Activated CD8-positive, alpha-beta memory T cell treated with anti-CD3 and anti-CD28 coated beads, Interleukin-2, amount 10 ng/mL, durations not matched to agents 7 days and 5 days (primary cell): ENCODE measurements at regions not wholly inside any gene's neighbourhood (a gene's known extent, or its start where the extent isn't known, plus 50 kb on each side); places are given as distances from the start of the nearest gene placed in this dataset.
"Not testable (repeated sequence)": the region's sequence is repeated elsewhere in the genome, so short reads cannot be mapped to it uniquely, and the experiment has no call there.

Source experiments
- ATAC-seq: fragments of 150-1000 bp; cut with Tn5 transposase; one replicate; pipeline ENCODE4 v1.10.0; 2021; ENCODE audit warnings: moderate library complexity
- CTCF ChIA-PET: fragments of 350-600 bp; sonication (Branson Sonifier 250); formaldehyde crosslinking; loops from one replicate; lab custom pipeline; 2021; ENCODE audit warnings: antibody characterized with exemption; lab: Charles Lee
- DNase-seq: peaks from one replicate; pipeline ENCODE4 v3.0.0-alpha.2; 2020
- H3K27ac Mint-ChIP-seq: one replicate; pipeline ENCODE4 v1.8.0; 2021; ENCODE audit warnings: mild to moderate bottlenecking, mixed read lengths
- H3K27me3 Mint-ChIP-seq: one replicate; pipeline ENCODE4 v1.8.0; 2021; ENCODE audit warnings: mixed read lengths
- H3K36me3 Mint-ChIP-seq: one replicate; pipeline ENCODE4 v1.8.0; 2021; ENCODE audit warnings: mild to moderate bottlenecking, mixed read lengths
- H3K4me1 Mint-ChIP-seq: one replicate; pipeline ENCODE4 v1.8.0; 2021; ENCODE audit warnings: mixed read lengths
- H3K4me3 Mint-ChIP-seq: one replicate; pipeline ENCODE4 v1.8.0; 2021; ENCODE audit warnings: mild to moderate bottlenecking, moderate library complexity, mixed read lengths
- H3K9me3 Mint-ChIP-seq: one replicate; pipeline ENCODE4 v1.8.0; 2022; ENCODE audit warnings: low read depth, mixed read lengths

DNA sequence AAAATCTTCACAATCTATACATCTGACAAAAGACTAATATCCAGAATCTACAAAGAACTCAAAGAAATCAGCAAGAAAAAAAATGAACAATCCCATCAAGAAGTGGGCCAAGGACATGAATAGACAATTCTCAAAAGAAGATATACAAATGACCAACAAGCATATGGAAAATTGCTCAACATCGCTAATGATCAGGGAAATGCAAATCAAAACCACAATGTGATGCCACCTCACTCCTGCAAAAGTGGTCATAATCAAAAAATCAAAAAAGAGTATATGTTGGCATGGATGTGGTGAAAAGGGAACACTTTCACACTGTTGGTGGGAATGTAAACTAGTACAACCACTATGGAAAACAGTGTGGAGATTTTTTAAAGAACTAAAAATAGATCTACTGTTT is 58.3 kb upstream of the HBS1L start:
- H3K4me3 Mint-ChIP-seq, H3K9me3 Mint-ChIP-seq, CTCF ChIA-PET, DNase-seq, ATAC-seq, H3K27me3 Mint-ChIP-seq: not testable (repeated sequence)
- Mint-ChIP-seq H3K4me1 (peaks cover 69% of the 10 kb centered on the region), H3K36me3 (peaks cover 21% of the 10 kb centered on the region), H3K27ac (peak overlapping the region; percentile 19)

DNA sequence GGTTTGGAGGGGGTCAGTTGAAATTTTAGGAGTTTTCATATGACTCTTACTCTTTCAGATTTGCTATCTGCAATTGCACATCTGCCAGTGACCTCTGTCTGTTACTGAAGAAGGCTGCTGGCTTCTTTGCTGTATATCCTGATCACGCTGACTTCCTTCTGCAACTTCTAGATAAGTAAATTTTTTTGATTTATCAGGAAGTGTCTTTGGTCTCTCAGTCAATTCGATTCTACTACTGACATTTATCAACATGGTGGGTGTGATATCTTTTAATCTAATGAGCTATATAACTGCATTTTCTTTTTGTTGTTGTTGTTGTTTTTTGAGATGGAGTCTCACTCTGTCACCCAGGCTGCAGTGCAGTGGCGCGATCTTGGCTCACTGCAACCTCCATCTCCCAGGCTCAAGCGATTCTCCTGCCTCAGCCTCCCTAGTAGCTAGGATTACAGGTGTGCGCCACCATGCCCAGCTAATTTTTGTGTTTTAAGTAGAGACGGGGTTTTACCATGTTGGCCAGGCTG is 55.7 kb upstream of the HBS1L start:
- DNase-seq, ATAC-seq, H3K27me3 Mint-ChIP-seq, H3K4me3 Mint-ChIP-seq: not testable (repeated sequence)
- Mint-ChIP-seq H3K27ac (peak overlapping the region; percentile 44), H3K36me3 (peaks cover 27% of the 10 kb centered on the region), H3K4me1 (peaks cover 45% of the 10 kb centered on the region), H3K9me3 (peaks cover 10% of the 10 kb centered on the region)
- CTCF ChIA-PET: interaction anchor here (0.8 kb wide), 1 partner anchor 9 kb away, joined by 3 read pairs; no protein-coding TSS in a partner anchor

DNA sequence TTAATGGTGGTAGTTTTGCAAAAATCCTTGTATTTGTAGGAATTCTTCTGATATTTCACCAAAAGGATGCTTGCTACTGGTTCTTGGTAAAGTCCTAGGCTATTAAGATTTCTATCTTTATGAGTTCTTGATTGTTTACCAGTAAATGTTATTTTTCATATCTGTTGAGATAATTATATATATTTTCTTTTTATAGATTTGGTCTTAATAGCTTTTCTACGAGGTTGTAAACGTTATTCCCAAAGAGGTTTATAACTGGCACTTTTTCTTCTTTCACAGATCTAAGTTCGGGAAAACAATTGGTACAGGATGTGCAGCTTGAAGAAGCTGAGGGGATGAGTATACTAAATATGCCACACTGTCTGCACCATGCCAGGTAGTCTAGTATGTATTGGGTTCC is 55.1 kb upstream of the HBS1L start:
- Mint-ChIP-seq H3K27ac (no peak overlapping the region), H3K4me1 (peaks cover 42% of the 10 kb centered on the region), H3K4me3 (no peak overlapping the region), H3K9me3 (peaks cover 14% of the 10 kb centered on the region), H3K27me3 (no peaks in the 10 kb centered on the region), H3K36me3 (peaks cover 32% of the 10 kb centered on the region)
- CTCF ChIA-PET: no interaction called here
- ATAC-seq: no peak
- DNase-seq: no peak

DNA sequence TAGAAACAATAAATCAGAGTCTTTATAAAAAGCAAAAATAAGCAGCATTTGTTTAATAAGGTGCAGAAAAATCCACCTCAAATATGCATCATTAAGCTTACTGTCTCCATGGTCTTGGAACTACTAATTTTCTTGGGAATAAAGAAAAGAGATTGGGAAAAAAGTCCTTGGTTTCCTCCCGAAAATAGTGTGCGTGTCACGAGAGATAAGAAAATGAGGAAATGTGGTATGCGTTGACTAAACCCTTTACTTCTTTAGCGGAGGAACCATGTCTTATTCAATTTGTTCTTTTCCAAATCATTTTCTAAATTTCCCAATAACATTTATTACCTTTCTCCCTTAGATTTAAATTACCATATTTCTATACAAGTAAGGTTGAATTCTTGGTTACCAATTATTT is 54.1 kb upstream of the HBS1L start:
- H3K4me3 Mint-ChIP-seq: no peak overlapping the region
- peaks cover 14% of the 10 kb centered on the region for H3K9me3 Mint-ChIP-seq
- ATAC-seq: no peak
- CTCF ChIA-PET: interaction anchor here (1.0 to 1.2 kb wide), 2 partner anchors 35 to 168 kb away, joined by 3 to 5 read pairs; no protein-coding TSS in a partner anchor
- peaks cover 35% of the 10 kb centered on the region for H3K4me1 Mint-ChIP-seq
- DNase-seq: no peak
- peaks cover 35% of the 10 kb centered on the region for H3K36me3 Mint-ChIP-seq
- H3K27ac Mint-ChIP-seq: no peak overlapping the region
- H3K27me3 Mint-ChIP-seq: no peaks in the 10 kb centered on the region

DNA sequence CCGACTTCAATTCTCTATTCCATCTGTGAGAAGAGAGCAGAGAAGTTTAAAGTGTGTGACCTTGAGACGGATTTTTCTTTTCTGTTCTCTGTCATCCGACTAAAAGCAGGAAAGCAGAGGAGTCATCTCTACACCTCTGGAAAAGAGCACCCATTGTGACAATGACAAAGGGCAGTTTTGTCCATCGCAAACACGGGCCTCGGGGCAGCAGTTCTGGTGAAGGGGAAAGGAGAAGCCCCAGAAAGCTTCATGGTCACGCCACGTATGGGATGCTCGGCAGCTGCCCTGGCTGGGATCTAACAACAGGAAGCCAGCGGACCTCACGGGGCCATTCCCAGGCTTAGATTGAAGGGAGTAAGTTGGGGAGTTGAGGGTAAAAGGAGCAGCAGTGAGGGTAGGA is 52.0 kb upstream of the HBS1L start:
- DNase-seq: no peak
- Mint-ChIP-seq H3K36me3 (peaks cover 24% of the 10 kb centered on the region), H3K9me3 (peaks cover 9% of the 10 kb centered on the region), H3K4me3 (no peak overlapping the region), H3K27ac (no peak overlapping the region), H3K27me3 (no peaks in the 10 kb centered on the region), H3K4me1 (peaks cover 31% of the 10 kb centered on the region)
- ATAC-seq: no peak
- CTCF ChIA-PET: interaction anchor here (0.5 to 1.3 kb wide), 2 partner anchors 37 to 851 kb away, joined by 3 to 4 read pairs; no protein-coding TSS in a partner anchor

DNA sequence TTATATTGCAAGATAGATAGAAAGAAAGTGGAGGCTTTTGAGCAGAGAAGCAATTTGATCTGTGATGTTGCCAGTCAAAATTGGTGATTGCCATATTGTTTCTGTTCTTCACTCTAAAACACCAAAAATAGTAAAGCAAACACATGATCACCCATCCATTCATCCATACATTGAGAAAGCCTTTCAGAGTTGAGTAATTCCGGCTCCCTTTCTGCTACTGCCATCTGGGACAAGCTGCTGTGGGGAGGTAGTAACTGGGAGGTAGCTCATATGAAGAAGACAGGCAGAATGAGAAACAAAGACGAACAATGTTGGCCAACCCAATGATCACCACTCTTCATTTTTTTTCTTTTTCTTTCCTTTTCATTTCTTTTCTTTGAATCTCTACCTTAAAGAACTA is 51.1 kb upstream of the HBS1L start:
- Mint-ChIP-seq H3K4me3 (no peak overlapping the region), H3K9me3 (peaks cover 9% of the 10 kb centered on the region), H3K36me3 (peaks cover 20% of the 10 kb centered on the region), H3K27ac (no peak overlapping the region), H3K27me3 (no peaks in the 10 kb centered on the region), H3K4me1 (peaks cover 27% of the 10 kb centered on the region)
- no peak for DNase-seq
- CTCF ChIA-PET: interaction anchor here (0.6 to 1.3 kb wide), 3 partner anchors 9 to 38 kb away, joined by 3 read pairs; no protein-coding TSS in a partner anchor
- no peak for ATAC-seq

DNA sequence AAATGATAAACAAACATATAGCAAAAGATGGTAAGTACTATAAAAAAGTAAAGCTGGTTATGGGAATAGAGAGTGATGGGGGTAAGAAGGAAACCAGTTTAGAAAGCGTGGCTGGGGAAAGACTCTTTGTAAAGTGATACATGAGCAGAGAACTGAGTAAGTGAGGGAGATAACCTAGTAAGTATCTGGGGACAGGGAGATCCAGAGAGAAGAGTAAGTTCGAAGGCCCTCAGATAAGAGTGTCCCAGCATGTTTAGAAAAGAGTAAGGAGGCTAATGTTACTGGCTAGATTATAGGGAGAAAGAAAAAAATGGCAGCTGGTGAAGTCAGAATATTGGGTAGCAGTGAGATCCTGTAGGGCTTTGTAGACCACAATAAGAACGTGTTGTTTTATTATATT is 50.7 kb upstream of the HBS1L start:
- Mint-ChIP-seq H3K36me3 (peaks cover 19% of the 10 kb centered on the region), H3K27me3 (no peaks in the 10 kb centered on the region), H3K4me3 (no peak overlapping the region), H3K27ac (no peak overlapping the region), H3K9me3 (peaks cover 9% of the 10 kb centered on the region), H3K4me1 (peaks cover 24% of the 10 kb centered on the region)
- no peak for ATAC-seq
- no peak for DNase-seq
- CTCF ChIA-PET: interaction anchor here (0.6 to 1.0 kb wide), 3 partner anchors 9 to 16 kb away, joined by 3 read pairs; no protein-coding TSS in a partner anchor
